GM13976 (cell line): ENCODE measurements at regions not wholly inside any gene's neighbourhood (a gene's known extent, or its start where the extent isn't known, plus 50 kb on each side); places are given as distances from the start of the nearest gene placed in this dataset.
A peak's percentile ranks its signal among the peaks of the same experiment; 100 is the strongest.

Experiments used
- DNase-seq: peaks from one replicate; pipeline ENCODE4 v3.0.0; 2012; ENCODE audit warnings: low spot score
- in situ Hi-C: fragments of 300-500 bp; cut with MboI; formaldehyde crosslinking; loops from one replicate; pipeline ENCODE4 v1.12.0; 2022; ENCODE audit warnings: low sequenced_read_pairs, mixed read lengths, inconsistent platforms; ENCODE audit not compliant: unreplicated experiment
- TF ChIP-seq, protein P1 (sequence below): IDR thresholded peaks from 2 replicates; pipeline ENCODE4 v1.5.1; 2012; ENCODE audit warnings: borderline replicate concordance, mild to moderate bottlenecking; ENCODE audit not compliant: insufficient read depth; ENCODE audit errors: extremely low read depth, missing control alignments, control extremely low read depth

DNA sequence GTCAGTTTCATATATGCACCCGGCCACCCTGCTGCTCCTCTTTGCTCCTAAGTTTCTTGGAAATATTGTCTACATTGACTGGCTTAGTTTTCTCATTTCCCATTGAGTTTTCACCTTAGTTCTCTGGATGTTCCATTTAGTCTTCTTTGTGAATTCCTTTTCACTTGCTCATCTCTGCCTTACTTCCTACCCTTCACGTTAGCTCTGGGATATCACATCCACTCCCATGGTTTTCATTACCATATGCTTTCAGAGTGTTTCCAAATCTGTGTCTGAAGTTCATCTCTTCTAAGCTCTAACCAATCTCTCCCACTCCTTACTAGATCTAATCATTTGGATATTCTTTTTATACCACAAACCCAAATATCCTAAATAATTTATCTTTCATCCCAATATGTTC is 226.4 kb downstream of the FAM76B start:
- in situ Hi-C loops, result no loop called here
- TF ChIP-seq, protein P1, sequence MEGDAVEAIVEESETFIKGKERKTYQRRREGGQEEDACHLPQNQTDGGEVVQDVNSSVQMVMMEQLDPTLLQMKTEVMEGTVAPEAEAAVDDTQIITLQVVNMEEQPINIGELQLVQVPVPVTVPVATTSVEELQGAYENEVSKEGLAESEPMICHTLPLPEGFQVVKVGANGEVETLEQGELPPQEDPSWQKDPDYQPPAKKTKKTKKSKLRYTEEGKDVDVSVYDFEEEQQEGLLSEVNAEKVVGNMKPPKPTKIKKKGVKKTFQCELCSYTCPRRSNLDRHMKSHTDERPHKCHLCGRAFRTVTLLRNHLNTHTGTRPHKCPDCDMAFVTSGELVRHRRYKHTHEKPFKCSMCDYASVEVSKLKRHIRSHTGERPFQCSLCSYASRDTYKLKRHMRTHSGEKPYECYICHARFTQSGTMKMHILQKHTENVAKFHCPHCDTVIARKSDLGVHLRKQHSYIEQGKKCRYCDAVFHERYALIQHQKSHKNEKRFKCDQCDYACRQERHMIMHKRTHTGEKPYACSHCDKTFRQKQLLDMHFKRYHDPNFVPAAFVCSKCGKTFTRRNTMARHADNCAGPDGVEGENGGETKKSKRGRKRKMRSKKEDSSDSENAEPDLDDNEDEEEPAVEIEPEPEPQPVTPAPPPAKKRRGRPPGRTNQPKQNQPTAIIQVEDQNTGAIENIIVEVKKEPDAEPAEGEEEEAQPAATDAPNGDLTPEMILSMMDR, result no peak
- DNase-seq, result no peak

DNA sequence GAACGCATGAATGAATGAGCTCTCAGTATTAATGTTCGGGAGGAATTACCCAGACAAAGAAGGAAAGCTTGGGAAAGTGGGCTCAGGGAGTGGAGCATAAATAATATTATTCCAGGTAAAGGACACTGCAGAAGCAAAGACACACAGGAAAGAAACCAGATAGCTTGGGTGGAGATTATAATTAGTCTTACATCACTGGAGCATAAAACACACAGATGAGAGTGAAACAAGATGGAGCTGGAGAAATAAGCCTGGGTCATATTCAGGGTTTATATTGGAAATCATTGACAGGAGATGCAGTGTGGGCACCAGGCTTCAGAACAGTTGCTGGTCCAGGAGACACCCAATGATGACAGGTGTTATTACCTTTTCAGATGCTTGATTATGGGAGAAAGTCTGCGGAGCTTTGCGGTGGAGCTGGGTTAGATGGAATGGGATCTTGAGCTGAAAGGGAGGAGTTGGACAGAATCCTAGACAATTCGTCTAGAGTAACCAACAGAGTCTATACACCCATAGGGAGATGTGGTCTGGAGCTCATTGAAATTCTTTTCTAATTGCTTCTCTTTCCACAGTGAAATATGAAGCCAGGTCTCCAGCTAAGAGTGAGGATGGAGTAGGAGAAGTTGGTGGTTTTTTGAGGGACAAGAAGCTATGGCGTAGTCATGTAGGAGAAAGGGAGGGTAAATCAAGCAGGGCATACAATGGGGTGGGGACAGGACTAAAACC is 227.2 kb downstream of the FAM76B start:
- no peak for DNase-seq
- TF ChIP-seq, protein P1, result no peak
- in situ Hi-C loops, result no loop called here

DNA sequence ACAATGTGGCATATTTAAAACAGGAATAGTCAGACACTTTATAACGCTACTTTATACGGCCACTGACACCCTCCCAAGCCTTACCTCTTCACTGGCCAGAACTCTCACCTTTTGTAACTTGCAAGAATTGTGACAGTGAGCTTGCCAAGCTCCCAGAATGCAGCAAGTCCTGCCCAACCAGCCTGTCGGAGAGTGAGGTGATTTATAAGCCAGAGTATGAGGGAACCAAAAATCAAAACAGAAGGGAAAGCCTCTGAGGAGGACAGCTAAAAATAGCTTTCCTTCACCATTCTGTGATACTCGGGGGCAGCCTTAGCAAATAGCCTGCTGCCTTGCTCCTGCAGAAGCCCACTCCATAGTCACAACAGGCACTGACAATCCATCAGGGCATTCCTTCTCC is 229.7 kb downstream of the FAM76B start:
- in situ Hi-C loops, result no loop called here

DNA sequence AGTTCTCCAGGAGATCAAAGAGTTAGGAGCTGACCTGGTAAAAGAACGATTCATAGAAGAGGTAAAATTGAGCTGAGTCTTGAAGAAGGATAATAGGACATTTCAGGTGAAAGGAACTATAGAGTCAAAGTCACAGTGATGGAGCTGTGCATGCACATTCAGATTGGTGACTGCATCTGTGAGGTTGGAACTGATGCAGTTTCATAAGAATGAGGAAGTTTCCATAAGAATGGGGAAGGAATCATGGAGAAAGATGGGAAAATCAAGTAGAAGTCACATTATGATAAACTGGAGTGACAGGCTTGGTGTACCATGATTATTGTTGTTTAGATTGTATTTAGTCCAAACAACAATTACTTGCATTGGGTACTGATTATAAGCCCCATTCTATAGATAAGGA is 232.2 kb downstream of the FAM76B start:
- no peak for DNase-seq
- in situ Hi-C loops, result no loop called here
- TF ChIP-seq, protein P1, result no peak

More for the DNA sequence above, 229.7 kb downstream of the FAM76B start:
- TF ChIP-seq, protein P1, result no peak
- DNase-seq, result no peak

DNA sequence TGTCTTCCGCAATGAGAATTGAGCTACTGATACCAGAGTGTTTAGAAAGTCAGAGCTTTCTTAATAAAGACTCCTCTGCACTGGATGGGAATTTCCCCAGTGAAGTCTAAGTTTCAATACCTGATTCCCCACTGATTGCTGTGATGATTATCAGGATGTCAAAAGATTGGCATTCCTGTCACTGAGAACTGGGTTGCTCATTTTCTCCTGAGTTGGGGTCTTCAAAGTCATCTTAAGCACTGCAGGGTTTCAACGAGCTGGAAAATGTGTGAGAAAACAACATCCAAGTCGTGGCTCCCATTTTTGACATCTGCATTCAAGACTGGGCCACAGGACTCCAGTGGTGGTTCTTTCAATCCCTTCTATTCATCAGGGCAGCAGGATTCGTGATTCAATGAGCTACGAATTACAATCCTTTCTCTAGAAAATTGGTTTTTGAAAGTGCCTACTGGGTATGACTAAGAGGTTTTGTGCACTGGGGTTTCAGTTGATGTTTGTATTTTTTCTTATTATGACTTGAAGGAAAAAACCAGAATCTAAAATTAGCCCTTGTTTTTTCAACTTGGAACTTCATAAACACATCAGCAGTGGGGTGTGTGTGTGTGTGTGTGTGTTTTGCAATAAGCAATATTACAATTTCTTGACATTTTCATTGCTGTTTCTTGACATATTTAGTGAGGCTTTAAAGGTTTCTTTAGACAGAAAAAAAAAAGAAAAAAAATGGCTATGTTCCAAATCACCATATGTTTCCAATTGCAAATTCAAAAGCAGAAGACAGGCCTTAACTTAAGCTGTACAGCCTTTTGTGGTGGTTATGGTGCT is 233.0 kb downstream of the FAM76B start:
- TF ChIP-seq, protein P1, result no peak
- in situ Hi-C loops, result no loop called here

DNA sequence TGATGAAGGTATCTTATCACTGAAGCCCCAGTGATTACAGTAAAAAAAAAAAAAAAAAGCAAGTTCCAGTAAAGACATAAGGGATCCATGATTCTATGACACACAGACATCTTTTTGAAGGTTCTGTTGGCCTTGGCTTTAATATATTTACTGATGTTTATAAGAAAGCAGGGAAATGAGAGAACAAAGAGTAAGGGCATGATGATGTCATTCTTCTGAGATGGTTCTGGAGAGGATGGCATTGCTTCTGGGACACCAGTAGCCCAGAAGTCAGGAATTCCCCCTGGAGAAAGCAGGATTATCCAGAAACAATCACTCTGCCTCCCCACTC is 233.6 kb downstream of the FAM76B start:
- in situ Hi-C loops, result no loop called here
- no peak for DNase-seq
- TF ChIP-seq, protein P1, result no peak

More for the DNA sequence above, 233.0 kb downstream of the FAM76B start:
- peak; percentile 22 for DNase-seq

DNA sequence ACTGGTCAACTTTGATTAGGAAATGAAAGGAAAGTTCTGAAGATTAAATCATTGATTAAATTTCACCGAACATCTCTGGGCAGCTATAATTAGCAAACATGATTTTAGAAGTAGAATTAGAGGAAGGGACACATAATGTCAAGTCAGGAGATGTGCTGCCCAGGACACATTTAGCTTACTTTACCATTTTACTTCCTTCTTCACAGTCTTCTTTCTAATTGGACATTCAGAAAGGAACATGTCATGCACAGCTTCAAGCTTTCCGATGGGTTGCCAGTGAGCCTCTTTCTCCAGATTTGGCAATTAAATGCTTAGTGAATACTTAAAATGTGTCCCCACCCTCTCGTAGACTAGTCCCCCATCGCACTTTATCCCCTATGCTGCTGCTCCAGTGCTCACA is 234.7 kb downstream of the FAM76B start:
- TF ChIP-seq, protein P1, result no peak
- in situ Hi-C loops, result no loop called here
- DNase-seq, result no peak
